Parathyroid adenoma (tissue), 2 donors: ENCODE measurements at regions not wholly inside any gene's neighbourhood (a gene's known extent, or its start where the extent isn't known, plus 50 kb on each side); places are given as distances from the start of the nearest gene placed in this dataset.

Experiments used
- H2AFZ ChIP-seq: fragments of 300-600 bp; sonication (generic); one replicate; pipeline ENCODE4 v1.7.0; 2017; ENCODE audit warnings: antibody characterized with exemption, mild to moderate bottlenecking
- H3K27ac ChIP-seq: fragments of 300-600 bp; sonication (generic); one replicate; pipeline ENCODE4 v1.7.0; 2017
- H3K27me3 ChIP-seq: fragments of 300-600 bp; sonication (generic); one replicate; pipeline ENCODE4 v1.7.0; 2017; ENCODE audit warnings: low read length; ENCODE audit not compliant: control insufficient read depth, insufficient read depth
- H3K36me3 ChIP-seq: fragments of 300-600 bp; sonication (generic); one replicate; pipeline ENCODE4 v1.7.0; 2017; ENCODE audit warnings: low read length; ENCODE audit not compliant: control insufficient read depth, insufficient read depth
- H3K4me1 ChIP-seq: fragments of 300-600 bp; sonication (generic); one replicate; pipeline ENCODE4 v1.7.0; 2017; ENCODE audit warnings: control low read depth
- H3K4me2 ChIP-seq: fragments of 300-600 bp; sonication (generic); one replicate; pipeline ENCODE4 v1.7.0; 2017; ENCODE audit warnings: low read length
- H3K4me3 ChIP-seq: fragments of 300-600 bp; sonication (generic); one replicate; pipeline ENCODE4 v1.7.0; 2017; ENCODE audit warnings: low read depth, low read length
- H3K79me2 ChIP-seq: fragments of 300-600 bp; sonication (generic); one replicate; pipeline ENCODE4 v1.7.0; 2017; ENCODE audit warnings: control low read depth
- H3K9ac ChIP-seq: fragments of 300-600 bp; sonication (generic); one replicate; pipeline ENCODE4 v1.7.0; 2017; ENCODE audit warnings: mild to moderate bottlenecking
- H3K9me3 ChIP-seq: fragments of 300-600 bp; sonication (generic); one replicate; pipeline ENCODE4 v1.7.0; 2017; ENCODE audit warnings: low read length; ENCODE audit not compliant: control insufficient read depth
- TF ChIP-seq, protein P1 (sequence below): fragments of 300-600 bp; sonication (generic); IDR thresholded peaks from one replicate; pipeline ENCODE4 v1.7.0; 2017; ENCODE audit warnings: antibody characterized with exemption, mild to moderate bottlenecking
- donor health status: primary hyperparathyroidism.

DNA sequence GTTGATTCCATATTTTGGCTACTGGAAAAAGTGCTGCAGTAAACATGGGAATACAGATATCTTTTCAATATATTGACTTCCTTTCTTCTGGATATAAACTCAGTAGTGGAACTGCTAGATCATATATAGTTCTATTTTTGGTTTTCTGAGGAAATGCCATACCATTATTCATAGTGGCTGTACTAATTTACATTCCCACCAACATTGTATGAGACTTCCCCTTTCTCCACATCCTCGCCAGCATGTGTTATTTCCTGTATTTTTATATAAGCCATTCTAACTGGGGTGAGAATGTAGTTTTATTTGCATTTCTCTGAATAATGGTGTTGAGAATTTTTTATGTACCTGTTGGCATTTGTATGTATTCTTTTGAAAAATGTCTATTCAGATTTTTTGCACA is 385.2 kb downstream of the NUF2 start:
- Histone ChIP-seq H3K9me3 (no peaks in the 10 kb centered on the region), H3K27ac (no peak overlapping the region), H3K27me3 (no peaks in the 10 kb centered on the region), H3K36me3 (no peaks in the 10 kb centered on the region), H2AFZ (no peak overlapping the region), H3K79me2 (no peaks in the 10 kb centered on the region), H3K4me1 (peaks cover under 1% of the 10 kb centered on the region), H3K4me3 (no peak overlapping the region), H3K9ac (no peak overlapping the region), H3K4me2 (no peak overlapping the region)
- TF ChIP-seq, protein P1, sequence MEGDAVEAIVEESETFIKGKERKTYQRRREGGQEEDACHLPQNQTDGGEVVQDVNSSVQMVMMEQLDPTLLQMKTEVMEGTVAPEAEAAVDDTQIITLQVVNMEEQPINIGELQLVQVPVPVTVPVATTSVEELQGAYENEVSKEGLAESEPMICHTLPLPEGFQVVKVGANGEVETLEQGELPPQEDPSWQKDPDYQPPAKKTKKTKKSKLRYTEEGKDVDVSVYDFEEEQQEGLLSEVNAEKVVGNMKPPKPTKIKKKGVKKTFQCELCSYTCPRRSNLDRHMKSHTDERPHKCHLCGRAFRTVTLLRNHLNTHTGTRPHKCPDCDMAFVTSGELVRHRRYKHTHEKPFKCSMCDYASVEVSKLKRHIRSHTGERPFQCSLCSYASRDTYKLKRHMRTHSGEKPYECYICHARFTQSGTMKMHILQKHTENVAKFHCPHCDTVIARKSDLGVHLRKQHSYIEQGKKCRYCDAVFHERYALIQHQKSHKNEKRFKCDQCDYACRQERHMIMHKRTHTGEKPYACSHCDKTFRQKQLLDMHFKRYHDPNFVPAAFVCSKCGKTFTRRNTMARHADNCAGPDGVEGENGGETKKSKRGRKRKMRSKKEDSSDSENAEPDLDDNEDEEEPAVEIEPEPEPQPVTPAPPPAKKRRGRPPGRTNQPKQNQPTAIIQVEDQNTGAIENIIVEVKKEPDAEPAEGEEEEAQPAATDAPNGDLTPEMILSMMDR = no peak

DNA sequence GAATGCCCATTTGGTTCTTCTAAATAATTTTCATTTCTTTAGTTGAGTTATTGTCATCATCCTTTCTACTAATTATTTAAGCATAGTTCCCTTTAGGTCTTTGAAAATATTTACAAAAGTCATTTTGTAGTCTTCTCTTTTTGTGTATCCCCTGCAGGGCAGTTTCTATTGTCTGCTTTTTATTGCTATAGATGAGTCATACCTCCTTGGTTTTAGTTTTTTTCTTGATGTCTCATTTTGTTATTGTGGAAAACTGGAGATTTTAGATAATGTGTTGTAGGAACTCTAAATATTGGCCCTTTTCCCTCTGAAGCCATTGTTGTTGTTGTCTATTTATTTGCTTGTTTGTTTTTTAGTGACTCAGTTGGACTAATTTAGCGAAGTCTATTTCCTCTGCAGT is 387.9 kb downstream of the NUF2 start:
- Histone ChIP-seq H2AFZ (no peak overlapping the region), H3K27me3 (no peaks in the 10 kb centered on the region), H3K4me3 (no peak overlapping the region), H3K9me3 (no peaks in the 10 kb centered on the region), H3K79me2 (no peaks in the 10 kb centered on the region), H3K27ac (no peak overlapping the region), H3K36me3 (no peaks in the 10 kb centered on the region), H3K4me1 (no peaks in the 10 kb centered on the region), H3K9ac (no peak overlapping the region), H3K4me2 (no peak overlapping the region)
- TF ChIP-seq, protein P1 = no peak

DNA sequence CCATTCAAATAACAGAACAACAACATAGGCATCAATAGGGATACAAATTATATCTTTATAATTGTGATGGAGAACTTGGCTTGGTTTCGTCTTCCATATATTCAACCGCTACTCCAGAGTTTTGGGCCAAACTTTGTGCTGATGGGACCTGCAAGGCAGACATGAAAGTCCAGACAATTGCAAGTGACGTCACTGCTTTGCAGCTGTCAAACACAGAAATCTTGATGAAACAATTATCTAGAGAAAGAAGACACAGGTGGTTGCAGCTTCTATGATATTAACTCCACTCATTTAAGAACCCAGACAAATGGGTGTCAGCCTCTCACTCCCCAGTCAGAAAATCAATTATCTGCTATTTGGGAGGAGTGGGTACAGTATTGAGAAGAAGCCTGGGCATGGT is 390.6 kb downstream of the NUF2 start:
- H3K4me2 ChIP-seq = no peak overlapping the region
- TF ChIP-seq, protein P1 = no peak
- no peaks in the 10 kb centered on the region for H3K79me2 ChIP-seq
- H3K9ac ChIP-seq = no peak overlapping the region
- no peaks in the 10 kb centered on the region for H3K36me3 ChIP-seq
- no peak overlapping the region for H3K4me3 ChIP-seq
- H2AFZ ChIP-seq = no peak overlapping the region
- no peaks in the 10 kb centered on the region for H3K9me3 ChIP-seq
- H3K27ac ChIP-seq = no peak overlapping the region
- no peaks in the 10 kb centered on the region for H3K4me1 ChIP-seq
- H3K27me3 ChIP-seq = no peaks in the 10 kb centered on the region

DNA sequence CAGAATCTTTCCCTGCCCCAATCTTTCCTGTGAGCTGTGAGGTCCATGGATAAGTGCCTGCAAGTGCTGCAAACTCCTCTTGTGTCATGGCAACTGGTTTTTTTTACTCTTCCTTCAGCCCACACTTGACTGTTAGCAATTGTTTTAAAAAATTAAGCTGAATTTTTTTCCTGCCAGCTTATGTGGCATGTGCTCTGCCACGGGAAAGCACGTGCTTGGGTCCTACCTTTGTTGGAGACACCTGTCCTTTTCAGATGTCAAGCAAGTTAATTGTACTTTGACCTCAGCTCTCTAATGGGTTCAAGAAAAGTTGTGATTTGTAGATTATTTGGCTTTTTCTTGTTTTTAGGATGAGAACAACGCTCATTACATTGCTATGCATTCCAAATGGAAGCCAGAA is 398.5 kb downstream of the NUF2 start:
- Histone ChIP-seq H2AFZ (no peak overlapping the region), H3K4me3 (no peak overlapping the region), H3K4me1 (no peaks in the 10 kb centered on the region), H3K27me3 (no peaks in the 10 kb centered on the region), H3K4me2 (no peak overlapping the region), H3K36me3 (no peaks in the 10 kb centered on the region), H3K79me2 (no peaks in the 10 kb centered on the region), H3K27ac (no peak overlapping the region), H3K9ac (no peak overlapping the region), H3K9me3 (no peaks in the 10 kb centered on the region)
- TF ChIP-seq, protein P1 = no peak

DNA sequence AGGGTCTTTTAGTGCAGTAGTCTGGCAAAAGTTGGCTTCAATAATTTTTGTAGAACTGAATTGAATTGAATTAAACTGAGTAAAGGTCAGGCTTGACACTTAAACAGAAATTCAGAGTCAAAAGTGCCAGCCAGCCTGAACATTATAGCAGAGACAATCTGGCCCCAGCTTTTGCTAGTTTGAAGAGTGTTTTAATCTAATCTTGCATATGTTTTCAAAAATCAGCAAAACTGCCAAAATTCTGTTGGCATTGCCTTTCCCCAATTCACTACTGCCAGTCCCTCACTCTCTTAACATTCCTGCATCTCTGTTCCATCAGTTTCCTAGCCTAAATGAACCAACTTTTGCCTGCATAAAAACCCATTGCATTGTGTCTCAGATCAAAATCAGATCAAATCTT is 403.8 kb downstream of the NUF2 start:
- TF ChIP-seq, protein P1 = no peak
- Histone ChIP-seq H3K4me2 (no peak overlapping the region), H3K9me3 (no peaks in the 10 kb centered on the region), H3K27me3 (no peaks in the 10 kb centered on the region), H3K27ac (no peak overlapping the region), H2AFZ (no peak overlapping the region), H3K4me3 (no peak overlapping the region), H3K36me3 (no peaks in the 10 kb centered on the region), H3K79me2 (no peaks in the 10 kb centered on the region), H3K9ac (no peak overlapping the region), H3K4me1 (no peaks in the 10 kb centered on the region)
